HEK293T (cell line): ENCODE measurements at regions not wholly inside any gene's neighbourhood (a gene's known extent, or its start where the extent isn't known, plus 50 kb on each side); places are given as distances from the start of the nearest gene placed in this dataset.

Experiments
- CTBP1 ChIP-seq: fragments of 450-650 bp; IDR thresholded peaks from 2 replicates; pipeline ENCODE4 v1.6.1; 2016; ENCODE audit warnings: borderline replicate concordance
- FOXA1 ChIP-seq: fragments of 450-650 bp; IDR thresholded peaks from 2 replicates; pipeline ENCODE4 v1.6.1; 2016; ENCODE audit warnings: mild to moderate bottlenecking
- FOXK2 ChIP-seq: fragments of 450-650 bp; IDR thresholded peaks from 2 replicates; pipeline ENCODE4 v1.6.1; 2016; ENCODE audit warnings: mild to moderate bottlenecking
- FOXM1 ChIP-seq: fragments of 450-650 bp; IDR thresholded peaks from 2 replicates; pipeline ENCODE4 v1.6.1; 2017; ENCODE audit warnings: mild to moderate bottlenecking, borderline replicate concordance
- SP1 ChIP-seq: fragments of 450-650 bp; IDR thresholded peaks from 2 replicates; pipeline ENCODE4 v1.6.1; 2017
- SUZ12 ChIP-seq: fragments of 450-650 bp; IDR thresholded peaks from 2 replicates; pipeline ENCODE4 v1.6.1; 2016; ENCODE audit warnings: mild to moderate bottlenecking
- ZNF384 ChIP-seq: fragments of 450-650 bp; IDR thresholded peaks from 2 replicates; pipeline ENCODE4 v1.6.1; 2016

- TF ChIP-seq FOXA1 (no peak), ZNF384 (no peak), FOXM1 (no peak), CTBP1 (no peak), SP1 (no peak), FOXK2 (no peak), SUZ12 (no peak)
Measured at GRCh38 chr18:11268153-11268552, 118.8 kb upstream of the PIEZO2 start.
